T follicular helper cell (primary cell): ENCODE measurements at regions not wholly inside any gene's neighbourhood (a gene's known extent, or its start where the extent isn't known, plus 50 kb on each side); places are given as distances from the start of the nearest gene placed in this dataset.

Experiments
- DNase-seq: peaks from one replicate; pipeline ENCODE4 v3.0.0-alpha.2; 2020; ENCODE audit warnings: low read depth

- DNase-seq: no peak
Measured at GRCh38 chr21:16742131-16742641, 770.7 kb upstream of the CXADR start.

- DNase-seq: no peak
Measured at GRCh38 chr21:16742741-16743140, 770.1 kb upstream of the CXADR start.

DNA sequence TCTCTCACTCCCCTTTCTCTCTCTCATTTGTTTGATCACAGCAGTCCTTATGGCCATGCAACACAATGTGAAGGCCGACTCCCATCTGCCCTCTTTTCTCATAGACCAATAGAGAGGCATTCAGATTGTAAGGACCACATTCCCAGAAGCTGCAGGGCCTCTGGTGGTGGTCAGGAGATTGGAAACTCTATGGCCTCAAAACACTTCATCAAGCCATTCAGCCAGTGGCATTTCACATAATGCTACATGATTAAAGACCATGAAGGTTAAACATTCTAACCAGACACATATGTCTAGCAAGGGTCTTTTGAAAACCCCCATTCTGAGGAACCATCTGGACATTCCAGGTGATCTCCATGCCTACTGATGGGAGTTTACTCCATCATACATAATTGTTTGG, 769.5 kb upstream of the CXADR start:
- no peak for DNase-seq

- no peak for DNase-seq
Measured at GRCh38 chr21:16750926-16751325, 761.9 kb upstream of the CXADR start.

GRCh38 chr21:16751695-16752474, 761.0 kb upstream of the CXADR start:
- no peak for DNase-seq

DNA sequence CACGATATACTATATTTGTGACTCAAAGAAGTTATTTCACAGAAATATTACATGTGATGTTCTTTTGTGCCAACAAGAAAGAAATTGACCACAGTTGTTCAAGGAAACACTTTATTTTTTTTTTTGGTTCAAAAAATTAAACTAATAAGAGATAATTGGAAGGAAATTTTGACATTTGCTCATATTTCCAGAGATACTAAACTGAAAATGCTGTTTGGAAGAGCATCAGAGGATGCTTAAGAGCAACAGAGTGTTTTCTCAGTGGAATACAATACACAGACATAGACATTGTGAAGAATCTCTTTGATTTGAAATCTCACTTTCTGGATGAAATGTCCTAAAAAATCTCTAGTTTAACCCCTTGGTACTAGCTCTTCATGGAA, 760.4 kb upstream of the CXADR start:
- DNase-seq: no peak

GRCh38 chr21:16755061-16755460, 757.8 kb upstream of the CXADR start:
- DNase-seq: no peak

GRCh38 chr21:16767201-16767600, 745.6 kb upstream of the CXADR start:
- no peak for DNase-seq

DNA sequence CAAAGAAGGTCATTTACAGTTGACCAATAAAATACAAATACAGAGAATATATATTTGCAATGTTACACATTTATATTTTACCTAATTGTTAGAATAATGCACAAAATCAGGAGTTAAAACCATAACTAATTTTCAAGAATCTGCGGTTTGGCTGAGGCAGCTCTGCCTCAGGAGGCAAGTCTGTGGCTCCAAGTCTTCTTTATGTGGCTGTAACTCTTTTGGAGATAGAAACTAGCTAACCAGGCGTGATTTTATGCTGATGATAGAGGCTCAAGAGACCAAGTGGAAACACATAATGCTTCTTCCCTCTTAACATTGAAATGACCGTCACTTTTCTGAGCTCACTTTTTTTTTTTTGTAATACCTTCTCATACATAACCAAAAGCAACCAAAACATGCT, 744.7 kb upstream of the CXADR start:
- no peak for DNase-seq

DNA sequence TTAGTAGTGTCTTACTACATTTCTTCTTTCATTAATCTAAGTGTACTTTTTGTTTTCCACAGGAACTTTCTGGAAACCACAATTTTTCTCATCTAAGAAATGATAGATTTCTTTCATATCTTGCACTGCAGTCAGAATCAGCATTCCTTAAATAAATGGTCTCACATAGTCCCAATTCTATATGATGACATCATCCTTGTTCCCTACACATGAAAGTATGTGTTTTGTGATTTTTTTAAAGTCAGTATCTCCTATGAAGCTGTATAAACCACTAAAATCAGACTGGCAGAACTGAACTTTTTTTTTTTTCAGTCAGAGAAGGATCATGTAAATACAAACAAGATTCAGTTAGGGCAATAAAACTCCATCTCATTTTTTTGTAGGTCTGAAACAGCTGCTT, 742.6 kb upstream of the CXADR start:
- DNase-seq: no peak

GRCh38 chr21:16773206-16773605, 739.6 kb upstream of the CXADR start:
- DNase-seq: no peak

DNA sequence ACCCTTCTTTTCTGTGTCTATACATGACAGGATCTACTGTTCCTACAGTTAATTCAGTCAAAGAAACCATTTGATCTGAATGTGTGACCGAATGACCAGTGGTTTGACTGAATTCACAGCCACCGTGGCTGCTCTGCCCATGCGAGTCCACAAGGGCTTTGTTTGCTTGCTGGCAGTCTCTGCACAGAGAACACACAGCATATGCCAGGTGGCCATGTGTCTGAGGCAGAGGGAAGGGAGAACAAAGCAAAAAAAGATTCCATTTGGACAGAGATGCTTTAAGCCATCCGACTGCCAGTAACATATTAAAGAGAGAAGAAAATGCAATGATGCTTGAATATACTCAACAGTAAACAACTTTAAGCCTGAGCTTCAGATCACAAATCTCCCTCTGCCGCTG, 737.8 kb upstream of the CXADR start:
- DNase-seq: no peak

- DNase-seq: no peak
Measured at GRCh38 chr21:16777041-16777720, 735.7 kb upstream of the CXADR start.

DNA sequence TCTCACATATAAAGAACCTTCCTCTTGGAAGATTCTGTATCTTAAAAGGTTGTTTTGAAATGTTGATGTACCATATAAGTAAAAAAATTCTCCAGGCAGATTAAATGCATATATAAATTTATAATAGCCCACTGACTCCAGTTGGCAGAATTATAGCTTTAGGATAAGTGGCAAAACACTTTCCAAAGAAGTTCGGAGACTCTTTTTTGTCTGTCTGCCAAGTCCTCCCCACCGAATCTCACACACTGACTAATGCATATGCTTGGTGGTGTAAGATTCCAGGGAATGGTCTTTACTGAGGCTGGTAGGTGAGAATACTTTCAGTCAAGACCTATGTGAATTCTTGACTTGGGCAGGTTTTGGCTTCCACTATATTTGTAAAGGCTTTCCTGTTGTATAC, 724.3 kb upstream of the CXADR start:
- no peak for DNase-seq

DNA sequence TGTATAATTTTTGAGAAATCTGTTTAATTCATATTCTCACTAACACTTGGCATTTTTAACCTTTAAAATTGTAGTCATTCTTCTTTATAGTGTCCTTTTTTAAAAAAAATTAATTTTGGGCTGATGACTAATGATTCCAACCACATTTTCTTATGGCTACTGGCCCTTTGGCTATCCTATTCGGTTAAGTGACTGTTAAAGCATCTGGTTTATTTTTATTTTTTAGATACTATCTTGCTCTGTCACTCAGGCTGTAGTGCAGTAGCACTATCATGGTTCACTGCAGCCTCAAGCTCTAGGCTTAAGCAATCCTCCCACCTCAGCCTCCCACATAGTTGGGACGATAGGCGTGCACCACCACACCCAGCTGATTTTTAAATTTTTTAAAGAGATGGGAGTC, 723.2 kb upstream of the CXADR start:
- DNase-seq: no peak

- DNase-seq: no peak
Measured at GRCh38 chr21:16792101-16792500, 720.7 kb upstream of the CXADR start.

GRCh38 chr21:16794950-16795349, 717.9 kb upstream of the CXADR start:
- DNase-seq: no peak

- no peak for DNase-seq
Measured at GRCh38 chr21:16796776-16797175, 716.1 kb upstream of the CXADR start.

GRCh38 chr21:16797540-16797939, 715.3 kb upstream of the CXADR start:
- DNase-seq: no peak

DNA sequence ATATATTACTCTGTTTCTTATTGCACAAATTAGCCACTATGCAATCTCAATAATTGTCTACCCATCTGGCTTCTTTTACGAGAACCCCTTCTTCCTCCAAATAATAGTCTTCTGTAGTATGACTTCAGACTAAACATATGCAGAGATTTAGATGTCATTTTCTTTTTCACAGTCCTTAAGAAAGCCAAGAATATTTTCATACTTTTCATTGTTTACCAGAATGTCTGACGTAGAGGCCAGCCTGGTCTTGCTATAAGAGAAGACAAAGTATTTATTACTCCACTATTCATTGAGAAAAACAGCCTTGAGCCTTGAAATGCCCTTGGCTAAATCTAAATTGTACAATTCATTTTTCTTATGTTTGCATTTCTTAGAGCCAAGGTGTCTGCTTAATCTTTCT, 714.9 kb upstream of the CXADR start:
- DNase-seq: no peak

- DNase-seq: no peak
Measured at GRCh38 chr21:16800536-16801275, 712.1 kb upstream of the CXADR start.

- DNase-seq: no peak
Measured at GRCh38 chr21:16811011-16811410, 701.8 kb upstream of the CXADR start.

GRCh38 chr21:16811970-16812369, 700.9 kb upstream of the CXADR start:
- no peak for DNase-seq
